ENCODE measurements at regions not wholly inside any gene's neighbourhood (a gene's known extent, or its start where the extent isn't known, plus 50 kb on each side); places are given as distances from the start of the nearest gene placed in this dataset.
"Not testable (repeated sequence)": the region's sequence is repeated elsewhere in the genome, so short reads cannot be mapped to it uniquely, and the experiment has no call there.

GRCh38 chr10:37572206-37572605 lies 285.2 kb downstream of the ZNF248 start:
- DNase-seq (ENCODE audit: low spot score): no peak

- no peak for DNase-seq (ENCODE audit: low spot score)
Observed at GRCh38 chr10:37566332-37566731, 291.1 kb downstream of the ZNF248 start.

DNA sequence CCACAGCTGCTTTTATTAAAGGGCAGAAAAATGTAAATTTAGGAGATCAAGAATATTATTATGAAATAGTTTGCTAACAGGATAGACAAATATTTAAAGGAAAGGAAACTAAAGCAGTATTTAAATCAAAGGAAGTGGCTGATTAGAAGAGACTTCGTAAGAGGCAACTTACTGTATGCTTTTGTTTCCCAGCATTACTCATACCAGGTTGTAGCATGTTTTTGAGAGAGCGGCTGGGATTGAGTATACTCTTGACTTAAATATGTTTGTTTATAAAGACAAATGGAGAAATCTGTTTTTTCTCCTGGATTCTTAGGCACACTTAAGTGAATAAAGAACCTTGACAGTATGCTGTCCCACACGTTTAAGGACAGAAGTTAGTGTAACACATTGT lies 293.7 kb downstream of the ZNF248 start:
- no peak for DNase-seq (ENCODE audit: low spot score)

DNA sequence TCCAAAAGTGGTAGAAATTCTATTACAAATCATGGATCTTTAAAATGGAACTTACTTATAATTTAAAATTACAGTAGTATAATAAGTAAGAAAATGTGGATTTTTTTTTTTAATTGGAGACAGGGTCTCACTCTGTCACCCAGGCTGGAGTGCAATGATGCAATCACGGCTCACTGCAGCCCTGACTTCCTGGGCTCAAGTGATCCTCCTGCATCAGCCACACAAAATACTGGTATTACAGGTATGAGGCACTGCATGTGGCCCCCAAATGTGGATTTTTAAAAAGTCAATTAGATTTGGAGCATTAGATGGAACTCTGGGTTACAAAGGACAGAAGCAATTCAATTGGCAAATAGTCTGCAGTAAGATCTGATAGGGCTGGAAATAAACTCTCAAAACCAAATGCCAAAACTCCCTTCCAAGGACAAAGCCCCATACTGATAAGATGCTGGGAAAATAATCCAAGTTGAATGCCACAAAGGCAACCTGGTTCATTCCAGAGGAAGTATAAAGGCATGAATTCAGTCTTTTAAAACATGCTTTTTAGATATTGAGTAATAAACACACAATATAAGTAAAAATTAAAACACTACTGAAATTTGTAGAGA lies 294.2 kb downstream of the ZNF248 start:
- no peak for DNase-seq (ENCODE audit: low spot score)

DNA sequence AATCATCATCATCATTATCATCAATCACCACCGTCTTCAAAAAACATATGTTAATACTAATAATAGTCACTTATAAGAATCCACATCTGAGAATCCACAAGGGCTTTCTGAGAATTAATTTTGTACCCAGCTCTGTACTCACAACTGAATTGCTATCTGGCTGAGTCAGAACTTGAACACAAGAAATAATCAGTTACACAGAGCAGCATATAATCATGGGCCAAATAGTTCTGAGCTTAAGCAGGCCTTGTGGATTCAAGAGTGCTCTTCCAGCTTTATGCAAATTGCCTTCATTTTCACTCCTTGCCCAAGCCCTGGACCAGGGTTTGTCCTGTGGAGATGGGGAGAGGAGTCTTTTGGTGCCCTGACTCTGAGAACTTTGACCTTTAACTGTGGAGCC lies 304.5 kb downstream of the ZNF248 start:
- DNase-seq (ENCODE audit: low spot score): no peak

DNA sequence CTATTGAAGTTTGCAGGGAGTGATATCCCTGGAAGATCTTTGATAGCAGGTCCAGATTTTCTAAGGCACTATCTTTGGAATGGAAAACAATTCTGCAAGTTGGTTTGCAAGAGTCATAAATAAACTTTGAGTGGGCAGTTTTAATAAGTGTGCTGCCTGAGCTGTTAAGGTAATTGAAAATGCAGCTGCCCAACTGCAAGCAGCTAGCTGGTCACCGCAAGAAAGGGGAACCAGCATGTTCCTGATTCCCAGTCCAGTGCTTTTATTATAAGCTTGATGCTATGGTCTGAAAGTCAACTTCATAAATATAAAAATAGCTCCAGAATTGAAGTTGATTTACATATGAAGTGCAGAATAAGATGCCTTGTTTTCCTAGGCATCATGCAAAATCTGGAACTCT lies 308.4 kb downstream of the ZNF248 start:
- no peak for DNase-seq (ENCODE audit: low spot score)

- DNase-seq (ENCODE audit: low spot score): no peak
Observed at GRCh38 chr10:37535459-37536246, 321.8 kb downstream of the ZNF248 start.

GRCh38 chr10:37534166-37534565 lies 323.2 kb downstream of the ZNF248 start:
- DNase-seq (ENCODE audit: low spot score): no peak

DNA sequence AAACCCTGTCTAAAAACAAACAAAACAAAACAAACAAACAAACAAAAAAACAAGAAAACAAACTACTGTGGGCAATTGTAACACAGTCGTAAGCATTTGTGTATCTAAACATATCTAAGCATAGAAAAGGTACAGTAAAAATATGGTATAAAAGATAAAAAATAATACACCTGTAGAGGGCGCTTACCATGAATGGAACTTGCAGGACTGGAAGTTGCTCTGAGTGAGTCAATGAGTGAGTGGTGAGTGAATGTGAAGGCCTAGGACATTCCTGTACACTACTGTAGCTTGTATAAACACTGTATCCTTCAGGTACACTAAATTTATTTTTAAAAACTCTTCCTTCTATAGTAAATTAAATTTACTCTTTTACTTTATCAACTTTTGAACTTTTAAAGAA lies 332.0 kb downstream of the ZNF248 start:
- not testable (repeated sequence) for DNase-seq (ENCODE audit: low spot score)

DNA sequence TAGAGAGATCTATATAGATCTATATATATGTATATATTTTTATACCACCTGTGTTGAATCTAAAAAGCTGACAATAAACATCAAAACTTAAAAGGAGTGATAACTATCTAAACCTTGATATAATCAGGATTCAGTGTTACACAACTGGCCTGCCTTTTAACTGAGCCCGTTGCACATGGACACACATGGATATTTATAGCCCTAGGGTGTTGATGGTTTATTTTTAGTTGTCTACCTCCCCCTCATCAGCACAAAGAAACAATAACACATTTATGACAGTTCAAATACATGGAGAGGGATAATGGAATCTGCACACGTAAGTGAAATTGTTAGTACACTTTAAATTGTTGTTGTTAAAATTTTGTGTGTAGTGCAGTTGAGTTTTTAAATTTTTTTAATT lies 336.9 kb downstream of the ZNF248 start:
- DNase-seq (ENCODE audit: low spot score): no peak

- DNase-seq (ENCODE audit: low spot score): not testable (repeated sequence)
Observed at GRCh38 chr10:37510520-37510919, 346.9 kb downstream of the ZNF248 start.

GRCh38 chr10:37496061-37496460 lies 361.3 kb downstream of the ZNF248 start:
- no peak for DNase-seq (ENCODE audit: low spot score)

GRCh38 chr10:37495415-37495814 lies 362.0 kb downstream of the ZNF248 start:
- DNase-seq (ENCODE audit: low spot score): no peak

DNA sequence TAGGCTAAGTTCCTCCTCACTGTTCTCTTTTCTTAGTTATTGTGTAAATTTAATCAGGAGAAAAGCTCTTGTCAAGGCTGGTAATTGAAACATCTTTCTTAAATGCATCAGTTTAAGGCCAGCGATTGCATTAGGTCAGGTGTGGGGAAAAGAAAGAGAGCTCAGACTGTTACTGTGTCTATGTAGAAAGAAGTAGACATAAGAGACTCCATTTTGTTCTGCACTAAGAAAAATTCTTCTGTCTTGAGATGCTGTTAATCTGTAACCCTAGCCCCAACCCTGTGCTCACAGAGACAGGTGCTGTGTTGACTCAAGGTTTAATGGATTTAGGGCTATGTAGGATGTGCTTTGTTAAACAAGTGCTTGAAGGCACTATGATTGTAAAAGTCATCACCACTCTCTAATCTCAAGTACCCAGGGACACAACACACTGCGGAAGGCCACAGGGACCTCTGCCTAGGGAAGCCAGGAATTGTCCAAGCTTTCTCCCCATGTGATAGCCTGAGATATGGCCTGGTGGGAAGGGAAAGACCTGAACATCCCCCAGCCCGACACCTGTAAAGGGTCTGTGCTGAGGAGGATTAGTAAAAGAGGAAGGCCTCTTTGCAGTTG lies 364.1 kb downstream of the ZNF248 start:
- not testable (repeated sequence) for DNase-seq (ENCODE audit: low spot score)

GRCh38 chr10:37490266-37490665 lies 364.9 kb downstream of the ANKRD30A start:
- DNase-seq (ENCODE audit: low spot score): peak; percentile 10

GRCh38 chr10:37489658-37490003 lies 364.2 kb downstream of the ANKRD30A start:
- DNase-seq (ENCODE audit: low spot score): no peak

- peak; percentile 35 for DNase-seq (ENCODE audit: low spot score)
Observed at GRCh38 chr10:37488792-37489657, 363.6 kb downstream of the ANKRD30A start.

GRCh38 chr10:37480596-37480995 lies 355.2 kb downstream of the ANKRD30A start:
- DNase-seq (ENCODE audit: low spot score): not testable (repeated sequence)

- DNase-seq (ENCODE audit: low spot score): no peak
Observed at GRCh38 chr10:37479469-37479868, 354.1 kb downstream of the ANKRD30A start.

GRCh38 chr10:37478381-37478780 lies 353.0 kb downstream of the ANKRD30A start:
- no peak for DNase-seq (ENCODE audit: low spot score)

DNA sequence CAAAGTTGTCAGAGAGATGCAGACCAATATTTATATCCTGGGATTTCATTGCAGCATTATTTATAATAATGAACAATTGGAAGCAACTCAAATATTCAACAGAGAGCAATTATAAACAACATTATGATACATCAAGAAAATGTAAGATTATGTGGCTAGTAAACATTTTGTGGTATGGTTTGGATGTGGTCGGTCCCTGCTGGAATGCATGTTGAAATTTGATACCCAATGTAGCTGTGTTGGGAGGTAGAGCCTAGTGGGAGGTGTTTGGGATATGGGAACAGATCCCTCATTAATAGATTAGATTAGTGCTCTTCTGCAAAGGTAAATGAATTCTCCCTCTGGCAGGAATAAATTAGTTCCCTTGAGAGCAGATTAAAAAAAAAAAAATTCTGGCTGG lies 350.9 kb downstream of the ANKRD30A start:
- no peak for DNase-seq (ENCODE audit: low spot score)

GRCh38 chr10:37474645-37475044 lies 349.2 kb downstream of the ANKRD30A start:
- DNase-seq (ENCODE audit: low spot score): no peak

All from COLO829 (cell line).